ENCODE measurements at regions not wholly inside any gene's neighbourhood (a gene's known extent, or its start where the extent isn't known, plus 50 kb on each side); places are given as distances from the start of the nearest gene placed in this dataset.

DNA sequence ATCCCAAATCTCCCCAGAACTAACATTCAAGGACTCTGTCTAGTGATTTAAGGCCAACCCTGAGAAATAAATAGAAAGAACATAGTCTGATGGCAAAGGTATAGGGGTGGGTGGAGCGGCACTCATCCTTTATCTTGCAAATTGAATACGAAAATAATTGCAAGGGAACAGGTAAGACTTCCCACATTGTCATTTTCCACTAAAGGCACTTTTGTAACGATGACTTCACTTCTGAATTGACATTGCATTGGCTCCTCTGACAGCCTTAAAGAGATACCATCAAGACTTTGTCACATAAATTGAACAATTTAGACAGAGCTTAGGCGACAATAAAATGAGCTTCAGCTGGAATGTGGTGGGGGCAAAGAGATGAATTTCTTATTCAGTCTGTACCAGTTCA, 75.3 kb upstream of the PLCL2 start:
- DNase-seq (ENCODE audit: low read depth in 3 of 3), result no peak

- DNase-seq (ENCODE audit: low read depth in 3 of 3), result no peak
These were observed 74.8 kb upstream of the PLCL2 start for GRCh38 chr3:16809993-16810392.

DNA sequence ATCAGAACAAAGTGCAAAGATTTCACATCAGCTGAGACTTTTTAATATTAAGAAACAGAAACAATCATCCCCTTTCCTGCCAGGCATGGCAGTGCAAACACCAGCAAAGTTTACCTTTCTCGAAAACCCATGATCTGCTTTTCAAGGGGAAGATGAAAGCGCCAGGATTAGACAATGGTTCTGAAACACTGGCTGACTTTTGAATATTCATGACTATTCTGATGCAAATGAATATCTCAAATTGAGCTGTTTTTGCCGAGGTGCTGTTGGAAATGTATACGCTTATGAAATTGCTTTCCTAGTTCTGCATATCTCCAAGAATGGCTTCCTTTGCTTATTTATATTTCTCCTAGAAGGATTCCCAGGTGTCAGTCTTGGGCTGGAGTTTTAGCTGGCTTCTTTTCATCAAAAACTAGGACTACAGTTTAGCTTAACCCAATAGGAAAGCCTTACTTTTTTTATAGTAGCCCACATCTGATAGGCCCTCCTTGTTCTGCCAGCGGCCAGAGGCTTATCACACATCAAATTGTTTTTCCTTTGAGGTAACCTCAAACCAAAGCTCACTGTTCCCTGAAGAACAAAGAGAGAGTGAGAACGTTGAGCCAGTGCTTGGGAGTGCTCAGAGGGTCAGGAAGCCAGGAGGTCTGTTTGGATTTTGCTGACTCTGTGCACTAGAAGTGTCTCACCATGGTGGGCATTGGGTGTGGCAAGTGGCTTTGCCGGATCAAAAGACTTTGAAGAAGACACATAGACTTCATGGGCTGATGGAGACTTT, 74.0 kb upstream of the PLCL2 start:
- DNase-seq (ENCODE audit: low read depth in 3 of 3), result no peak

GRCh38 chr3:16811950-16812349, 72.8 kb upstream of the PLCL2 start:
- no peak for DNase-seq (ENCODE audit: low read depth in 3 of 3)

GRCh38 chr3:16813336-16813735, 71.4 kb upstream of the PLCL2 start:
- DNase-seq (ENCODE audit: low read depth in 3 of 3), result no peak

GRCh38 chr3:16816048-16816780, 68.5 kb upstream of the PLCL2 start:
- no peak for DNase-seq (ENCODE audit: low read depth in 3 of 3)

DNA sequence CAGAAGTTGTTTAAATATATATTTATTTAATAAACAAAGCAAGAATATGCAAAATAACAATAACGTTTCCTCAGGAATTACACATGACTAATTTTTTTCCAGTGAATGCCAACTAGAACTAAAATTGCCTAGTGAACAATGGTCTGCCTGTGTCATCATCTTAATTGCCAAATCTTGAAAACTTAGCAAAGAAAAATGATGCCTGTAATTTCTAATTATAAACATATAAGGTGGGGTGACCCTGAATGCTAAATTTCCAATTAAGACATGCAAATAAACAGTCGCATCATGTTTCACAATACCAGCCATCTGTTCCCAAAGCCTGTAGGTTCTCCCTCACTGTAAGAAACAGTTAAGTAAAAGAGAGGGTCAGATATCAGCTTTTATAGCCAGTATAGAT, 67.6 kb upstream of the PLCL2 start:
- no peak for DNase-seq (ENCODE audit: low read depth in 3 of 3)

- no peak for DNase-seq (ENCODE audit: low read depth in 3 of 3)
These were observed 66.6 kb upstream of the PLCL2 start for GRCh38 chr3:16818194-16818593.

DNA sequence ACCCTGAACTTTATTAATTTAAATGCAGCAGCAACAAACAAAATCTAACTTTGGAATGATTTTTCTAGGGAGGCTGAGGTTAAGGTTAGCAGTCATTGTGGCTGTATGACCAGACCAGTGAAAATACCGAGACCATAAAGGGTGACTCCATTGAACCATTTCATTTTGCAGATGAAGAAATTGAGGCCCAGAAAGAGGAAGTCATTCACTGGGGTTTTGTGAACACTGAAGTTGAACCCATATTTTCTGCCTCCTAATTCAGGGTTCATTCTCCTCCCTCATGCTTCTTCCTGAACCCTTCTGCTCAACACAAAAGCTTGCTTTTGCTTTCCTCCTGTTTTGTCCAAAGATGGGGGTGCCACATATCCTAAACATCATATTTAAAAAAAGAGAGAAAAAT, 65.8 kb upstream of the PLCL2 start:
- no peak for DNase-seq (ENCODE audit: low read depth in 3 of 3)

DNA sequence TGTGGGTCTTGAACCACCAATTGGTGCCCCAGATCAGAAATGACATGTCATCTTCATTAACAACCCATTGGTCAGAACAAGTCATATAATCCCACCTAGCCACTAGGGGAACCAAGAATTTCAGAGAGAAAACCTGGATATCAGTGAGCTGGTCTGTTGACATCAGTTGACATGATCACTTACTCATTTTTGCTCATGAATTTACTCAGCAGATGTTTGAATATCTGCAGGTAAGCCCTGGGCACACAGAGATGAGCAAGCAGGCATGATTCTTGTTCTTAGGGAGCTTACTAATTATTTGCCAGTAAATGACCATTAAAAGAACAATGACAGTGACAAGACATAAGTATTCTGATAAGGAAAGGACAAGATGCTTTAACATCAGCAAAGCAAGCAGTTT, 64.3 kb upstream of the PLCL2 start:
- no peak for DNase-seq (ENCODE audit: low read depth in 3 of 3)

DNA sequence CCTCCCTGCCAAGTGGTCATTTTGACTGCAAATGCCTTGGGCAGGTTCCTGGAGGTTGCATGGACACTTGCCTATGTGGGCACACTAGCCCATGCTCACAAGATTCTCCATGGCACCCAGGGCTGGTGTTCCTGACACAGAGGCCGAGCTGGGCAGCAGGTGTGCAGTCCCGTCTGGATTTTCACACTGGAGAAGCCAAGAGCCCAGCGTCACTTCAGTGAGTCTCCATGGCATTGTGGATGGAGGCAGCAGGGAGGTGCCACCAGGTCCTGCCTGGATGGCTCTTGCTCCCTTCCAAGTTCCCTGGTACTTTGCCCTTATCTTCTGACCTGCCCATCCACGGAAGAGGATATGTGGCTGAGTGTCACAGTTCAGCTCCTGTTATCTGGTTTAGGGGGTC, 63.7 kb upstream of the PLCL2 start:
- no peak for DNase-seq (ENCODE audit: low read depth in 3 of 3)

GRCh38 chr3:16824081-16824696, 60.6 kb upstream of the PLCL2 start:
- no peak for DNase-seq (ENCODE audit: low read depth in 3 of 3)

- DNase-seq (ENCODE audit: low read depth in 3 of 3), result no peak
These were observed 59.0 kb upstream of the PLCL2 start for GRCh38 chr3:16825617-16826204.

GRCh38 chr3:16828815-16829214, 55.9 kb upstream of the PLCL2 start:
- peak in 1 of 3 experiments; percentile 27 for DNase-seq (ENCODE audit: low read depth in 3 of 3)

- DNase-seq (ENCODE audit: low read depth in 3 of 3), result no peak
These were observed 52.9 kb upstream of the PLCL2 start for GRCh38 chr3:16831846-16832245.

GRCh38 chr3:16834214-16834613, 50.5 kb upstream of the PLCL2 start:
- DNase-seq (ENCODE audit: low read depth in 3 of 3), result no peak

- no peak for DNase-seq (ENCODE audit: low read depth in 3 of 3)
These were observed 50.0 kb upstream of the PLCL2 start for GRCh38 chr3:16834753-16835152.
